ENCODE measurements at regions not wholly inside any gene's neighbourhood (a gene's known extent, or its start where the extent isn't known, plus 50 kb on each side); places are given as distances from the start of the nearest gene placed in this dataset.

- Mint-ChIP-seq H3K9me3 (ENCODE audit: unreplicated experiment) (no peaks in the 10 kb centered on the region), H3K4me1 (ENCODE audit: low read depth, unreplicated experiment) (no peaks in the 10 kb centered on the region), H3K27me3 (ENCODE audit: unreplicated experiment) (no peaks in the 10 kb centered on the region), H3K4me3 (ENCODE audit: unreplicated experiment) (no peak overlapping the region), H3K27ac (ENCODE audit: unreplicated experiment) (no peak overlapping the region), H3K36me3 (ENCODE audit: unreplicated experiment) (no peaks in the 10 kb centered on the region)
- no peak for DNase-seq
- no peak for TF ChIP-seq CTCF (IDR thresholded peaks at IDR 0.05; ENCODE audit: partially characterized antibody, unreplicated experiment)
Measured at GRCh38 chr1:112040891-112041740, 51.6 kb upstream of the KCND3 start.

GRCh38 chr1:112043901-112044300 is 54.4 kb upstream of the KCND3 start:
- H3K36me3 Mint-ChIP-seq (ENCODE audit: unreplicated experiment) = peaks cover 6% of the 10 kb centered on the region
- H3K27ac Mint-ChIP-seq (ENCODE audit: unreplicated experiment) = no peak overlapping the region
- H3K27me3 Mint-ChIP-seq (ENCODE audit: unreplicated experiment) = no peaks in the 10 kb centered on the region
- no peak for DNase-seq
- no peak overlapping the region for H3K4me3 Mint-ChIP-seq (ENCODE audit: unreplicated experiment)
- H3K4me1 Mint-ChIP-seq (ENCODE audit: low read depth, unreplicated experiment) = no peaks in the 10 kb centered on the region
- TF ChIP-seq CTCF (IDR thresholded peaks at IDR 0.05; ENCODE audit: partially characterized antibody, unreplicated experiment) = no peak
- no peaks in the 10 kb centered on the region for H3K9me3 Mint-ChIP-seq (ENCODE audit: unreplicated experiment)

GRCh38 chr1:112044745-112045144 is 55.3 kb upstream of the KCND3 start:
- no peak for DNase-seq
- H3K4me1 Mint-ChIP-seq (ENCODE audit: low read depth, unreplicated experiment) = no peaks in the 10 kb centered on the region
- H3K36me3 Mint-ChIP-seq (ENCODE audit: unreplicated experiment) = peaks cover 6% of the 10 kb centered on the region
- H3K9me3 Mint-ChIP-seq (ENCODE audit: unreplicated experiment) = no peaks in the 10 kb centered on the region
- H3K27me3 Mint-ChIP-seq (ENCODE audit: unreplicated experiment) = no peaks in the 10 kb centered on the region
- H3K27ac Mint-ChIP-seq (ENCODE audit: unreplicated experiment) = no peak overlapping the region
- TF ChIP-seq CTCF (IDR thresholded peaks at IDR 0.05; ENCODE audit: partially characterized antibody, unreplicated experiment) = no peak
- H3K4me3 Mint-ChIP-seq (ENCODE audit: unreplicated experiment) = no peak overlapping the region

DNA sequence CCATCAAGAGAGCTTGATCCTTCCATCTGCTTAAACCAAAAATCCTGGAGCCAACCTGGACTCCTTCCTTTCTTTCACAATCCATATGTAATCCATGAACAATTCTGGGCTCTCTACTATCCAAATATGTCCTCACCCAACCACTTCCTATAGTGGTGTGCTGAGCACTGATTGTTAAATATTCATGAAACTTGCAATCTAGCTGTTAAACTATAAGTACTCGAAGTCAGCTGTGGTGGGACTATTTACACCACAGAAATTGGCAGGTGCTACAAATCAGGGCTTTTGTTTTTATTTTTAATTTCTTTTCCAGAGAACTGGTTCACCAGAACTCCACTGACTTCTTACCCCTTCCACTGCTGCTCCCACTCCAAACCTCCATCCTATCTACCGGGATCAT is 57.2 kb upstream of the KCND3 start:
- DNase-seq = no peak
- TF ChIP-seq CTCF (IDR thresholded peaks at IDR 0.05; ENCODE audit: partially characterized antibody, unreplicated experiment) = no peak
- no peak overlapping the region for H3K27ac Mint-ChIP-seq (ENCODE audit: unreplicated experiment)
- no peak overlapping the region for H3K4me3 Mint-ChIP-seq (ENCODE audit: unreplicated experiment)
- H3K9me3 Mint-ChIP-seq (ENCODE audit: unreplicated experiment) = no peaks in the 10 kb centered on the region
- peaks cover 3% of the 10 kb centered on the region for H3K27me3 Mint-ChIP-seq (ENCODE audit: unreplicated experiment)
- H3K4me1 Mint-ChIP-seq (ENCODE audit: low read depth, unreplicated experiment) = no peaks in the 10 kb centered on the region
- peaks cover 6% of the 10 kb centered on the region for H3K36me3 Mint-ChIP-seq (ENCODE audit: unreplicated experiment)

- no peak overlapping the region for H3K27ac Mint-ChIP-seq (ENCODE audit: unreplicated experiment)
- H3K4me1 Mint-ChIP-seq (ENCODE audit: low read depth, unreplicated experiment) = no peaks in the 10 kb centered on the region
- H3K4me3 Mint-ChIP-seq (ENCODE audit: unreplicated experiment) = no peak overlapping the region
- H3K9me3 Mint-ChIP-seq (ENCODE audit: unreplicated experiment) = no peaks in the 10 kb centered on the region
- no peak for TF ChIP-seq CTCF (IDR thresholded peaks at IDR 0.05; ENCODE audit: partially characterized antibody, unreplicated experiment)
- no peak for DNase-seq
- peaks cover 6% of the 10 kb centered on the region for H3K36me3 Mint-ChIP-seq (ENCODE audit: unreplicated experiment)
- H3K27me3 Mint-ChIP-seq (ENCODE audit: unreplicated experiment) = peaks cover 5% of the 10 kb centered on the region
Measured at GRCh38 chr1:112048421-112048820, 59.0 kb upstream of the KCND3 start.
